ENCODE measurements at regions not wholly inside any gene's neighbourhood (a gene's known extent, or its start where the extent isn't known, plus 50 kb on each side); places are given as distances from the start of the nearest gene placed in this dataset.

DNA sequence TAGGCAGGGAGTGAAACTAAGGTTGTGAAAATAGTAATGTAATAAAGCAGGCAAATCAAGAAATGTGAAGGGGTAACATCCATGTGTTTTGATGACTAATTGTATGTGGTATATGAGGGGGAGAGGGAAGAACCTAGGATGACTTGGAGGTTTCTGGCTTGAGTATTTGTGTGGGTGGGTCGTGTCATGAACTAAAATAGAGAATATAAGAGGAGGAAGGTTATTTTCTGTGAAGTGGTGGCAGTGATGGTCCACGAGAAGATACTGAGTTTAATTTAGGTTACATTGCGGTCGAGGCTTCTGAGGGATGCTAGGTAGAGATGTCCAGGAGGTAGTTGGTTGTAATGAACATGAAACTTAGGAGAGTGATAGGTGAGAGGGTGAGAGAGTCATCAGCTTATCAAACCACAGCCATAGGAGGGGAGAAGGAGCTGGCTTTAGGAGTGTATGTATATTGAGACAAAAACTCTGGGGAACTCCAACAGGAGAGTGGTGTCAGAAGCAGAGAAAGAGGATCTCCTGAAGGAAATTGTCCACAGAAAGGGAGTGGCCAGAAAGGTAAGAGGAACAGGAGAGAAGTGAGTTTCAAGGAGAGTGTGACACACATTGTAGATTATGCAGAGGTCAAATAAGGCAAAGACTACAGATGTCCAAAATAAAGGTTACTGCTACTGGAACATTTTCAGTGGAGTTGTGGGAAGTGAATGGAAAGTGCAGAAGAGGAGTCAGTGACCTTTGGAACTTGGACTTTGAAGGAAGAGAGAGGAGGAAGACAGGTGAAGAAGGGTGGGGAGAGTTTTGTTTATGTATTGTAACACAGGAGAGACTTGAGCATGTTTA is 89.0 kb upstream of the MACF1 start:
- FAIRE-seq, result peak; percentile 65
- in situ Hi-C loops (cut with MboI), result no loop called here
- TF ChIP-seq JUND (IDR thresholded peaks at IDR 0.05; ENCODE audit: borderline replicate concordance, low read depth, low read length) (peak; percentile 52), JUND (tag; IDR thresholded peaks at IDR 0.05; ENCODE audit: borderline replicate concordance, low read depth, low read length) (peak; percentile 60; the same call in 2 of the 3 replicates), NCOA4 (IDR thresholded peaks at IDR 0.05; ENCODE audit: partially characterized antibody) (peak; percentile 13), ETV6 (IDR thresholded peaks at IDR 0.05; ENCODE audit: borderline replicate concordance in 1 of 2, low read depth in 2 of 2, low read length in 1 of 2) (no peak), ETV6 (CRISPR knock-in tag; IDR thresholded peaks at IDR 0.05; ENCODE audit: borderline replicate concordance) (no peak), SMARCE1 (IDR thresholded peaks at IDR 0.05) (peak; percentile 91), EGR1 (conservative IDR thresholded peaks at IDR 0.05) (peak; percentile 97), RBM34 (IDR thresholded peaks at IDR 0.05; ENCODE audit: borderline replicate concordance, insufficient read depth, low read length) (no peak), MTA3 (IDR thresholded peaks at IDR 0.05; ENCODE audit: borderline replicate concordance) (no peak), SMARCA4 (IDR thresholded peaks at IDR 0.05) (peak; percentile 85)
- TF ChIP-seq, protein P1, sequence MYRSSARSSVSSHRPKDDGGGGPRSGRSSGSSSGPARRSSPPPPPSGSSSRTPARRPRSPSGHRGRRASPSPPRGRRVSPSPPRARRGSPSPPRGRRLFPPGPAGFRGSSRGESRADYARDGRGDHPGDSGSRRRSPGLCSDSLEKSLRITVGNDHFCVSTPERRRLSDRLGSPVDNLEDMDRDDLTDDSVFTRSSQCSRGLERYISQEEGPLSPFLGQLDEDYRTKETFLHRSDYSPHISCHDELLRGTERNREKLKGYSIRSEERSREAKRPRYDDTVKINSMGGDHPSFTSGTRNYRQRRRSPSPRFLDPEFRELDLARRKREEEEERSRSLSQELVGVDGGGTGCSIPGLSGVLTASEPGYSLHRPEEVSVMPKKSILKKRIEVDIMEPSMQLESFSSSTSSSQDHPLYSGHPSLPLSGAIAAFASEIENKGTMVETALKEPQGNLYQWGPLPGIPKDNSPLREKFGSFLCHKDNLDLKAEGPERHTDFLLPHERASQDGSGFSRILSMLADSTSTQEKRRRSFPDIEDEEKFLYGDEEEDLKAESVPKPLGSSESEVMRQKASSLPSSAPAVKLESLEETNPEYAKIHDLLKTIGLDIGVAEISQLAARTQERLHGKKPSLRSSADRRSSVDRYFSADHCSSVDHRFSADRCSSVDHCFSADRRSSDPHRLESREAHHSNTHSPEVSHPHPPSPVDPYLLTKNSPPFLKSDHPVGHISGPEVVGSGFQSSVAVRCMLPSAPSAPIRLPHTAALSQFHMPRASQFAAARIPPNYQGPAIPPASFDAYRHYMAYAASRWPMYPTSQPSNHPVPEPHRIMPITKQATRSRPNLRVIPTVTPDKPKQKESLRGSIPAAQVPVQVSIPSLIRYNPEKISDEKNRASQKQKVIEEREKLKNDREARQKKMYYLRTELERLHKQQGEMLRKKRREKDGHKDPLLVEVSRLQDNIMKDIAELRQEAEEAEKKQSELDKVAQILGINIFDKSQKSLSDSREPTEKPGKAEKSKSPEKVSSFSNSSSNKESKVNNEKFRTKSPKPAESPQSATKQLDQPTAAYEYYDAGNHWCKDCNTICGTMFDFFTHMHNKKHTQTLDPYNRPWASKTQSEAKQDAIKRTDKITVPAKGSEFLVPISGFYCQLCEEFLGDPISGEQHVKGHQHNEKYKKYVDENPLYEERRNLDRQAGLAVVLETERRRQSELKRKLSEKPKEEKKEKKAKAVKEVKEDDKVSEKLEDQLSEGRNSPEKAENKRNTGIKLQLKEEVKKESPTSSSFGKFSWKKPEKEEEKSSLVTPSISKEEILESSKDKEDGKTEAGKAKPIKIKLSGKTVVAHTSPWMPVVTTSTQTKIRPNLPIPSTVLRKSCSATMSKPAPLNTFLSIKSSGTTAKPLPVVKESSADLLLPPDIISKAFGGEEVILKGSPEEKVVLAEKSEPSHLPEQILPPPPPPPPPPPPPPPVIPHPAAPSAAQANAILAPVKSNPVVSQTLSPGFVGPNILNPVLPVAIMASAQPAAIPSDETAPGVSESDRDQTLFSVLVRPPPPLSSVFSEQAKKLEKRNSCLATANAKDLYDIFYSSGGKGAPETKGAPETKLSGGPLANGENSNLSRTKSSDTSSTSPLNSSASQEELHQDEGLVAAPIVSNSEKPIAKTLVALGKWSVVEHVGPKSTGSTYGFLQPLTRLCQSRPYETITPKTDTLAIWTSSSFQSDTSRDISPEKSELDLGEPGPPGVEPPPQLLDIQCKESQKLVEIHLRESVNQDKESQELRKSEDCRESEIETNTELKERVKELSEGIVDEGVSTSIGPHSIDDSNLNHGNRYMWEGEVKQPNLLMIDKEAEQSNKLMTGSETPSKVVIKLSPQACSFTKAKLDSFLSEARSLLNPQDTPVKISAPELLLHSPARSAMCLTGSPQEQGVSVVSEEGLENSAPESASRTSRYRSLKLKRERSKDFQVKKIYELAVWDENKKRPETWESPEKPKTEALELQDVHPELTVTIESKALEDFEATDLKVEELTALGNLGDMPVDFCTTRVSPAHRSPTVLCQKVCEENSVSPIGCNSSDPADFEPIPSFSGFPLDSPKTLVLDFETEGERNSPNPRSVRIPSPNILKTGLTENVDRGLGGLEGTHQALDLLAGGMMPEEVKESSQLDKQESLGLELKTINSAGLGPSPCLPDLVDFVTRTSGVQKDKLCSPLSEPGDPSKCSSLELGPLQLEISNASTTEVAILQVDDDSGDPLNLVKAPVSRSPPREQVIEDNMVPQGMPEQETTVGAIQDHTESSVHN (IDR thresholded peaks at IDR 0.05; ENCODE audit: borderline replicate concordance in 1 of 2, low read depth in 1 of 2), result 0 out of 4 replicates have a peak, but pooled peaks of 1 of the 2 experiments have one; percentile 25
- TF ChIP-seq, protein P2, sequence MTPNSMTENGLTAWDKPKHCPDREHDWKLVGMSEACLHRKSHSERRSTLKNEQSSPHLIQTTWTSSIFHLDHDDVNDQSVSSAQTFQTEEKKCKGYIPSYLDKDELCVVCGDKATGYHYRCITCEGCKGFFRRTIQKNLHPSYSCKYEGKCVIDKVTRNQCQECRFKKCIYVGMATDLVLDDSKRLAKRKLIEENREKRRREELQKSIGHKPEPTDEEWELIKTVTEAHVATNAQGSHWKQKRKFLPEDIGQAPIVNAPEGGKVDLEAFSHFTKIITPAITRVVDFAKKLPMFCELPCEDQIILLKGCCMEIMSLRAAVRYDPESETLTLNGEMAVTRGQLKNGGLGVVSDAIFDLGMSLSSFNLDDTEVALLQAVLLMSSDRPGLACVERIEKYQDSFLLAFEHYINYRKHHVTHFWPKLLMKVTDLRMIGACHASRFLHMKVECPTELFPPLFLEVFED (CRISPR knock-in tag; conservative IDR thresholded peaks at IDR 0.05), result no peak

More for the DNA sequence above, 89.0 kb upstream of the MACF1 start:
- peak; percentile 67 to 78 (median 70) for DNase-seq (ENCODE audit: extremely low read depth in 1 of 4, low spot score in 3 of 4)
- Histone ChIP-seq H3K4me1 (replicated peaks in 1 of 2; ENCODE audit: control insufficient read depth in 2 of 2, insufficient read depth in 2 of 2, low read length in 2 of 2) (peaks cover 26 to 51% of the 10 kb centered on the region in 2 experiments), H3K9ac (ENCODE audit: insufficient read depth in 1 of 2, low read depth in 2 of 2, low read length in 2 of 2) (0 out of 4 replicates have a peak overlapping the region, but pooled peaks of 1 of the 2 experiments have one; percentile 13), H3K4me2 (ENCODE audit: insufficient read depth, low read length) (peak overlapping the region; percentile 44), H4K20me1 (replicated peaks; ENCODE audit: control insufficient read depth, insufficient read depth, low read length) (0 out of 2 replicates have a peak, but pooled peaks cover 3% of the 10 kb centered on the region), H2AFZ (ENCODE audit: low read depth, low read length) (no peak overlapping the region), H3K36me3 (ENCODE audit: control insufficient read depth, insufficient read depth, low read length) (no peaks in the 10 kb centered on the region), H3K4me3 (no peak overlapping the region), H3K27ac (ENCODE audit: extremely low read depth, low read depth, low read length) (peak overlapping the region; percentile 40; the same call in 2 of the 3 replicates), H3K9me3 (replicated peaks; ENCODE audit: control insufficient read depth, insufficient read depth, low read depth, low read length) (no peaks in the 10 kb centered on the region), H3K27me3 (ENCODE audit: control insufficient read depth in 2 of 2, insufficient read depth in 2 of 2, low read length in 2 of 2) (no peaks in the 10 kb centered on the region), H3K9me1 (ENCODE audit: control insufficient read depth, insufficient read depth, low read length) (no peaks in the 10 kb centered on the region), H3K79me2 (ENCODE audit: control insufficient read depth, insufficient read depth, low read length) (peaks cover 45% of the 10 kb centered on the region)
- POLR2A ChIA-PET, result interaction anchor here (0.6 to 2.4 kb wide), 6 partner anchors 10 to 40 kb away, joined by 3 to 9 read pairs (median 4); no protein-coding TSS in a partner anchor
- CTCF ChIA-PET (ENCODE audit: low intra/inter-chr PET ratio), result no interaction called here
- TSS peak; percentile 12 for BruUV-seq (replicated peaks)
- intact Hi-C loops (cut with micrococcal nuclease), result no loop called here
- 1% methylated on average over 4 of the region's 4 CpGs for WGBS (ENCODE audit: insufficient coverage, low coverage, missing lambda C conversion rate)
- ATAC-seq, result peak; percentile 57
